Frontal cortex (tissue), 3 donors: ENCODE measurements at regions not wholly inside any gene's neighbourhood (a gene's known extent, or its start where the extent isn't known, plus 50 kb on each side); places are given as distances from the start of the nearest gene placed in this dataset.
"Not testable (repeated sequence)": the region's sequence is repeated elsewhere in the genome, so short reads cannot be mapped to it uniquely, and the experiment has no call there.

Source experiments
- DNase-seq, 2 donors: peaks; one replicate each; pipeline ENCODE4 v3.0.0; 2012; ENCODE audit warnings: low spot score in 2 of 2
- FAIRE-seq: peaks from 2 replicates; lab custom pipeline; 2012; peaks lifted over from hg19 to GRCh38; lab: Jason Lieb, UNC
- donor health status: control.
- donor health status: control.
- donor health status: control.

DNA sequence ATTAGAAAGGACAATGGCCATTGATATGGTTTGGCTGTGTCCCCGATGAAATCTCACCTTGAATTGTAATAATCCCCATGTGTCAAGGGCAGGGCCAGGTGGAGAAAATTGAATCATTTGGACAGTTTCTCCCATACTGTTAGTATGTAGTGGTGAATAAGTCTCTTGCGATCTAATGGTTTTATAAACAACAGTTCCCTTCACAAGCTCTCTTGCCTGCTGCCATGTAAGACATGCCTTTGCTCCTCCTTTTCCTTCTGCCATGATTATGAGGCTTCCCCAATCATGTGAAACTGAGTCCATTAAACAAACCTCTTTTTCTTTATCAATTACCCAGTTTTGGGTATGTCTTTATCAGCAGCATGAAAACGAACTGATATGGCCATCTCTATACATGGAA is 302.7 kb downstream of the SFMBT2 start:
- DNase-seq = no peak
- no peak for FAIRE-seq

DNA sequence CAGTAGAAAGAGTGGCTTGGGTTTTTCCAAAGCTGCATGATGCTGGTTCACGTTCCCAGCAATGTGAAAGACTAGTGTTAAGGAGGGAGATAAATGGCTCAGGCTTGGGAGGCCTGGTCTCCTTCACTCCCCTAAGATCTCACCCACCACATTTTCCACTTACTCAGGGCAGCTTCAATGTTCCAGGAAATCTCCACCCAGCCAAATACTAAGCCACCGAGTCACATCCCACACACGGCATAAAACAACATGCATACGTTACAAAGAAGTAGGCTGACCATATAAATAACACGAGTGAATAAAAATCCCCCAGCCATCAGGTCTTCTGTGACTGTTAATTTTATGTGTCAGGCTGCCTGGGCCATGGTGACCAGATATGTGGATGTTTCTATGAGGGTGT is 303.5 kb downstream of the SFMBT2 start:
- no peak for DNase-seq
- no peak for FAIRE-seq

DNA sequence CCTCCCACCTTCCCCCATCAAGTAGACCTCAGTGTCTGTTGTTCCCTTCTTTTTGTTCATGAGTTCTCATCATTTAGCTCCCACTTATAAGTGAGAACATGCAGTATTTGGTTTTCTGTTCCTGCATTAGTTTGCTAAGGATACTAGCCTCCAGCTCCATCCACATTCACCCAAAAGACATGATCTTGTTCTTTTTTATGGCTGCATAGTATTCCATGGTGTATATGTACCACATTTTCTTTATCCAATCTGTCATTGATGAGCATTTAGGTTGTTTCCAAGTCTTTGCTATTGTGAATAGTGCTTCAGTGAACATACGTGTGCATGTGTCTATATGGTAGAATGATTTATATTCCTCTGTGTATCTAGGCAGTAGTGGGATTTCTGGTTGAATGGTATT is 306.5 kb downstream of the SFMBT2 start:
- not testable (repeated sequence) for FAIRE-seq

DNA sequence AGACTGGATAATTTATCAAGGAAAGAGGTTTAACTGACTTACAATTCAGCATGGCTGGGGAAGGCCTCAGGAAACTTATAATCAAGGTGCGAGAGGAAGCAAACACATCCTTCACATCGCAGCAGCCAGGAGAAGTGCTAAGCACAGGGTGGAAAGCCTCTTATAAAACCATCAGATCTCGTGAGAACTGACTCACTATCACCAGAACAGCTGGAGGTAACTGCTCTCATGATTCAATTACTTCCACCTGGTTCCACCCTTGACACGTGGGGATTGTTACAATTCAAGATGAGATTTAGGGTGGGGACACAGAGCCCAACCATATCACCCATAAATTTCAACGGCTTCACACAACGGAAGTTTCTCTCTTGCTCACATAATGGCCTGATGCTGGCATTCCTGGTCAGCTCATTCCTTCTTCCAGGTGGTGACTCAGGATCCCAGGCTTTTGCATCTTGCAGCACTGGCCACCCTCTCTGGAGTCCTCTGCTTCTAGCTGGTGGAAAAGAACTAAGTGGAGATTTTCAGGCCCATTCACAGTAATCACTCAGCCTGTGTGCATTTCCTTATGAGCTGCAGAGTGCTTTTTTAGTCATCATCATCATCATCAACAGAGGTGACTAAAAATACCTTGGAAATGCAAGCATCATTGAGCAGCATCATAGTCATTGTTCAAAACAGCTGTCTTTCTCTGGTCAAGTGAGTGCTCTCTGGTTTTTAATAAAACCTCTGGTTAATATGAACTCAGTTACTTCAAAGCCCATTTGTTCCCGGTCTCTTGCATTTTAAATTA is 308.1 kb downstream of the SFMBT2 start:
- FAIRE-seq (no peak), DNase-seq (no peak)

More for the DNA sequence above, 306.5 kb downstream of the SFMBT2 start:
- DNase-seq = not testable (repeated sequence)

DNA sequence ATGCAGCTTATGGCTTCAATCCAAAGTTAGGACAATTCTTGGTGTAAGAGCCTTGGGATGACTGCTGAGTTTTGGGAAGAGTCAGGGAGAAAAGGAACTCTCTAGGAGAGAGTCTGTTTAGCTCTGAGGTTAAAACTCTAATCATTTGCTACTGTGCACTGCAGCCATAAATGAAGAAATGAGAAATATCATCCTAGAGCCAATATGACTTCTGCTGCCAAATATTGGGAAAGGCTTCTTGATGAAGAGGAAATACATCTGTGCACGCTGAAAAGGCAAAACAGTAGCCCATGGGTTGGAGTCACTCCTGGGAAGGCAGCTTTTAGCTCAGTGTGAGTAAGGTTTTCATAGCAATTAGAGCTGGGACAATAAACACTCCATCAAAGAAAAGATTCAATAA is 308.8 kb downstream of the SFMBT2 start:
- FAIRE-seq = no peak

DNA sequence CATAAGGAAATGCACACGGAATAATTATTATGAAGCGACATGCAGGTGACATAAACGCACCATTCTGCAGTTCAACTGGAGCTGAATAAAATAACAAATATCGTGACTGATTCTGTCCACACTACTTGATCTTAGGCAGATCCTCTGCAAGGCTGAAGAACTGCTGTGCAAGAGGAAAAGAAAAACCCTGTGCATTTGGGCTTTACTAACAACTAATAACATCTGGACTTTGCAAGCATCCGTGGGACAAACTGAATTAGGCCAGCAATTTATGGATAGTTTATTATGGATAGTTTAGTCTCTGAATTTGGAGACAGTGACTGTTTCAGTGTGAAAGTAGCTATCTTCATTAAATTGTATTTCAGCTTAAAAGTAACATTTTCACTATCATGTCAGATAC is 309.4 kb downstream of the SFMBT2 start:
- no peak for DNase-seq
- no peak for FAIRE-seq

More for the DNA sequence above, 308.8 kb downstream of the SFMBT2 start:
- DNase-seq = no peak

DNA sequence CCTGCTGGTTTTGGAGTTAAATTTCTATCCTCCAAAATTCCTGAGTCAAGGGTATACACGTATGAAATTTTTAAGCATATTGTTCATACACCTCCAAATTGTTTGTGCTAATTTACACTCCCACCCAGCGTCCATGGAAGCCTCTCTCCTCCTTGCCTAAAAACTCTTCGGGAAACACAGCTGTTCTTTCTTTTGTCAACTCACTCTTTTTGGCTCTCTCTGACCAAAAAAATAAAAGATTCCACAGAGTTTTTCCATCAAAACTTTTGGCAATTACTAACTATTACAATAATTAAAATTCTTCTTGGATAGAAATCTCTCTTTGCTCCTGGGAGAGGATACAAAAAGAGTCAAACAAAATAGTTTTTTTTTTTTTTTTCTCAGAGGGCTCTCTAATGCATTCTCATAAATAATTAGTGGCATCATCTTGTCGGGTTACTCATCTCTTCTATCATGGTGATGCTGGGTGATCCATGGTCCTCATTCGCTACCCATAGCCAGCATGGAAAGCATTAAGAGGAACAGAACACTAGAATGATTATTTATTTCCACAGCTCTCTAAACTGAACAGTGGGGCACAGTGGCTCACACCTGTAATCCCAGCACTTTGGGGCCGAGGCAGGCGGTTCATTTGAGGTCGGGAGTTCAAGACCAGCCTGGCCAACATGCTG is 310.7 kb downstream of the SFMBT2 start:
- FAIRE-seq (no peak), DNase-seq (no peak)

DNA sequence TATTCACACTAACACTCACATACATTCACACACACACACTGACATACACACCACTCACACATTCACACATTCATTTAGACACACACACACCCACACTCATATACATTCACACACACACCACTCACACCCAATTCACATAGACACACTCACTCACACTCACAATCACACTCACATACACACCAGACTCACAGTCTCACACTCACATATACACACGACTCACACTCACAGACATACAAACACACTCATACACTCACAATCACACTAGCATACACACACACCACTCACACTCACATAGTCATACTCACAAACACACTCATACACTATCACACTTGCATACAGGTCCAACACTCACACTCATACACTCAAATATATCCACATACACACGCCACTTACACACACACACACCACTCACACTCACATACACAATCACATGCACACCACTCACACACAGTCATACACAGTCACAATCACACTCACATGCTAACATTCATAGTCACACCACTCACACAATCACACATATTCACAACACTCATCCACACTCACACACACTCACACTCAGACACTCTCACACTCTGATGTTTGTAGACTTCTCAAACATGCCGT is 312.6 kb downstream of the SFMBT2 start:
- FAIRE-seq = no peak
- no peak for DNase-seq

DNA sequence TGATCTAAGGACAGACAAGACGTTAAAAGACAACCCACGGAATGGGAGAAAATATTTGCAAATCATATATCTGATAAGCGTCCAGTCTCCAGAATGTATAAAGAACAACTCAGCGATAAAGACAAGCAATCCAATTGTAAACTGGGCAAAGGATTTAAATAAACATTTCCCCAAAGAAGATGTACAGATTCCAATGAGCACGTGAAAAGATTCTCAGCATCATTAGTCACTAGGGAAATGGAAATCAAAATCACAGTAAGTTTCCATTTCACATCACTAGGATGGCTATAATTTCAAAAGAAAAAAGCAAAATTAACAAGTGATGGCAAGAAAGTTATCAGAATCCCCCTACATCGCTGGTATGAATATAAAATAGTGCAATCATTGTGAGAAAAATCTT is 316.1 kb downstream of the SFMBT2 start:
- DNase-seq (no peak), FAIRE-seq (no peak)

DNA sequence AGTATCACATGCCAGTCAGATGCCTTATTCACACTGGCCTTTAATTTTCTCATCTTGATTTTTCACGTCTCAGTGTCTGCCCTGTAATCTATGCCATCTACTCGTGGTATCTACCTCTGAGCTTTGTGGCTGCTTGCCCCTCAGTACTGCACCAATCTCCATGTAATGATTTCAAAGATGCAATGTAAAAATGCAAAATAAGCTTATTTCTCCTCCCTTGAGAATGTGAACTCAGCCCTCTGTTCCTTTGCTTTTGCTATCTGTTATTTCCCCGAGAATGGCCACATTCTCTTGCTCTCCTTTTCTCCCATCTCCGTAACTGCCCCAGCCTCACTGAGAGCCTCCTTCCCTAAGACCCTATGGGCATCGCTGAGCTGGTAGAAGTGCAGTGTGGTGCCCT is 317.5 kb downstream of the SFMBT2 start:
- DNase-seq = no peak
- FAIRE-seq = no peak

DNA sequence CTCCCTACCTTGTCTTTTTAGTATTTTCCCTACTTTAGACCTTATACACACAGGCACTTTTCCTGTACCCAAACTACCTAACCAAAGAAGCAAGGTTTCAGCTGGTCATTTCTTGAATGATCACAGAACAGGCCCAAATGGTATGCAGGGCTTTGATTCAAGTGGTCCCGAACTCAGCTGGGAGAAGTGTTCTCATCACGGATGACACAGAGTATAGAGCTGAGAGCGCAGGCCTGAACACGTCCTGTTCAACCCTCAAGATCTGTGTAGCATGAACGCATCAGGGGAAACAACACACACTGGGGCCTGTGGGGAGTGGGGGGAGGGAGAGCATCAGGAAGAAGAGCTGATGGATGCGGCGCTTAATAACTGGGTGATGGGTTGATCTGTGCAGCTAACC is 318.2 kb downstream of the SFMBT2 start:
- FAIRE-seq (no peak), DNase-seq (no peak)

DNA sequence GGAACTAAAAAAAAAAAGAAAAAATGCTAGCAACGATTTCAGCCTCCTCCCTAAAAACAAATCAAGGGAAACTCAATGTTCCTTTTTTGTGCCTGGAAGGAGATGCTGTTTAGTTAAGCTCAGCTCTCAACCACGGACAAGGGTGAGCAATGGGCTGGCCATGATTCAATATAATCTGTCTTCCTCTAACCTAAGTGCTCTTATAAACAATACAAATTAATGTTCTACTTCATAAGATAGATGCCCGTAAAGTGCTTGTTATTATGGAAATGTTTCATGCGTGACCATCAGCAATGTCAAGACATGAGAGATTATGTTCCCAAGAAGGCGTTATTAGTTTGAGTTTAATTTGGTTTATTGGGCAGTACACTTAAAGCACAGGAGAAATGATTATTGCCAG is 320.3 kb downstream of the SFMBT2 start:
- DNase-seq (no peak), FAIRE-seq (no peak)

DNA sequence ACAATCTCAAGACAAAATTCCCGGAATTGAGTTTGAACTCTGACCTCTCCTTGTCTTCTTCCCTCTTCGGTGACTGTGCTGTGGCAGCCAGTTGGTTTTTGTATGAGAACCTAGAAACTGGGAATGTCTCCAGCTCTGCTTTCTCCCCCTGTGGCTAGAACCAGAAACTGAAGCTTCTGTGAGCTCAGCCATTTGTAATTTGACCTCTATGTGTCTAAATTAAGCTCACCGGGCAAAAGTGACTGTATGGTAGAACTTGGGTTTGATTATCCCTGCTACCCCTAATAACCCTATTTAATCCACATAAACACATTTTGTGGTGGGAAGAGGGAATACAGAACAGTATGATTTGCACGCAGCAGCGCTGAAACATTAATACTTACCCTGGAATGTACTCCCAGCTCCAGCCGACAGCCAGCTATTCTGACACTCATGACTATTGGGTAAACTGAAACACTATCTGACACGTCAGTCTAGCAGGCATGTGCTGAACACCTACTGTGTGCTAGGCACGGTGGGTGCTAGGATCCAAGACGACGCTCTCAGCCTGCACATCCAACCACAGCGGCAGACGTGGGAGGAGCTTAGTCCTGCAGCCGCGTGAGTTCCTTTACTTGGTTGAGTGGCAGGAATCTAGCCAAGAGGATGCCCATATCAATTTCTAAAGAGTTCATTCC is 324.8 kb downstream of the SFMBT2 start:
- FAIRE-seq = no peak

DNA sequence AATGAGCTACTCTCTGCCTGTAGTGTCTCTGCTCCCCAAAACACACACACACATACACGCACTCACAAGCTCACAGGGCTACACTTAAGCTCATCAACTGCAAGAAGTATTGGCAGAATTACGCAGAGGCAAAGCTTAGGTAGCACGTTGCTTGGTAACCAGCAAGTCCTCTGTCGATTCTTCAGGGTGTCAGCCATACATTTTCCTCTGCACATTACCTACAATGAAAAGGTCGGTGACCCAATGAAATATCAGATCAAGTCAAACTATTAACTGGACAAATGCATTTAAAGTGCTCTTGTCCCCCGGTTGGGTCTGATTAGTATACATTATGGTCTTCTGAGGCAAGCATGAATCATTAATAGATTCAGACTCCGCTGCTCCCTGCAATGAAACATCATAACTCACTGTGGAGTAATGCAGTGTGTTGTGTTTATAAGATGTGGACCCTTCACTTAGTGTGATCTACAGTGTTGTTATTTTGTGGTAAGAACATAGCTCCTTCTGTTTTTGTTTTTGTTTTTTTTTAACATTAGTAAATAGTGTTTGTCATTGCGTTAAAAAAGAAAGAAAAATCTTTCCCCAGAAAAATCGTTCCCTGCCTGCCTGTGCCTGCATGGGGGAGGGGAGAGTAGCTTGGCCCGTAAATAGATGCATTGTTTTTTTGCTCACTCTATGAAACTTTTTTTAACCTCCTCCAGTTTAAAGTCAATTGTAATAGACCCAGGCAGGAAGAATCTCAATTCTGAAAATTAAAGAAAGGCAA is 325.5 kb downstream of the SFMBT2 start:
- FAIRE-seq = no peak
- DNase-seq = peak in 1 of 2 donors; percentile 20

More for the DNA sequence above, 324.8 kb downstream of the SFMBT2 start:
- peak in 1 of 2 donors; percentile 48 for DNase-seq

DNA sequence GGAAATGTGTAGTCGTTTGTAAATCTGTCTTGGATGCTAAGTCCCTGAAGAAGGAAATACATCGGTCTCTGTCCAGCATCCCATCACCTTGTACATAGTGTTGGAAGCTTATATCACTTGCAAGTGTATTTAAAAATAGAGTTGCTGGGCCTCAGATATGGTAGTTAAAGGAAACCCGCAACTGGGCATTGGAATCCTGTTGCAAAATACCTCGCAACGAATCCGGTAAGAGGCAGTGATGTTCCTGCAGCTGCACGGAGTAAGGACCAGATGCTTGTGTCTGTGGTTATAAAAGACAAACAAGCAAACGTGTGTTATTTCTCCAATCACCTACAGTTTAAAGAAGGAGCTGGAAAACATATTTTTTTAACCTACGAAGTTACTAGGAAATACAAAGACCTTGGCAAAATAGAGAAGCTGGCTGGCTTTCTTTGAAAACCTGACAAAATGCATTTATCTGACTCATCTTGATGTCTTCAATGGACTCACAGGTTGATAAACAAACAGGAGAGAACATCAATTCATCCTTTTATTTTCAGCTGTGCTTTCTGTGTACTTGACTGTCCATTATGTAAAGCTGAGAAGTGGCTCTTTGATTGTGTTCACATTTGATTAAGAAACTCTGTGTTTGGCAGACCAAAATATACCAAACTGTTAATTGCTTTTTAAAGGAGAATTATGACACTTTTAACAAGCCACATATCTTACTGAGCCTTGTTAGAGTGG is 326.4 kb downstream of the SFMBT2 start:
- no peak for DNase-seq
- no peak for FAIRE-seq

DNA sequence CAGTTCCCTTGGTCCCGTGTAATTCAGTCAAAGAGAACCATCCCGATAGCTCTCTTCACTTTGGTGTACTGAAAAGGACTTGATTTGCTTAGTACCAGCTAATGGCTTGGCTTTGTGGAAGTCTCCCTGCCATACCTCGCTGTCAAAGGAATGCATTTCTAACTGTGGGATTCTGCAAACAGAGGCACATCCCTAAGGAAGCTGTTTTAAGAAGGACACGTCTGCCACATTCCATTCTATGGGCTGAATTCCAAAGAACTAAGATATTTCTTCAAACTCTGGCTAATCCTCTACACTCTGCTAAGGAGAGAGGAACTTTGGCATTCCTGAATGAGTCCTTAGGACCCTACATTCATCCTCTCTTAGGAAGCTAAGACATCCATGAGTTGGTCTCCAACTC is 327.9 kb downstream of the SFMBT2 start:
- FAIRE-seq (no peak), DNase-seq (no peak)

DNA sequence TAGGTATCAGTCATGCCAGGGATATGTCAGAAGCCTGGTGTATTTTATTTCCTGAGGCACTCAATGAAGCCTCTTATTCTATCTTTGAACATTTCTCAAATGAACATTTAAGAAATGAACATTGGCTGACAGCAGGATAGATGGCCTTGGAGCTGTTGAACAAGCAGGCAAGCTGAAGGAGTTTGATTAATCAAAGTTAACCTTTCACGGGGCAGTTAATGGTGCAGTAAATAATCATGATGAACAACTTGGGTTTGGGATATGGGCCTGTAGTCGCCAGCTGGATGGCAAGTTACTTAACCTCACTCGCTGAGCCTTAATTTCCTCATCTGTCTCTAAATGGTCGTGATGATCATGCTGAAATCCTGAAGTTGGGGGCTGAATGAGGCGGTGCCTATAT is 333.0 kb downstream of the SFMBT2 start:
- no peak for FAIRE-seq
- DNase-seq = no peak

DNA sequence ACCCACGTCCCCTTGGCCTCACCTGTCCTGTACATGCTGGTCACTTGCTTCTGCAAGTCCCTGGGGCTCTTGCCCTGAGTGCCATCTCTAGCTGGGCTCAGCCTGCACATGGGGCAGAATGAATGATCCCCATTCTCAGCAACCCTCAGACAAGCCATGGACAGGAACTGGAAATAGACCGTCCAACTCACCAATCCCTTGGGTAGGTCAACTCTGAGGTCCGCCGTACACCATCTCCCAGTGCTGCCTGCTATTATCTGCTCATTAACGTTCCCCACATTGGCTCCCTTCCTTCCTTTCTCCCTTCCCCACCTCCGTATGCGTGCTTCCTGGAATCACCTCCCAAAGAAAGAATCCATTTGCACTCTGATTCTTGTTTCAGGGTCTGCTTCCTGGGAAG is 335.0 kb downstream of the SFMBT2 start:
- DNase-seq (no peak), FAIRE-seq (no peak)

DNA sequence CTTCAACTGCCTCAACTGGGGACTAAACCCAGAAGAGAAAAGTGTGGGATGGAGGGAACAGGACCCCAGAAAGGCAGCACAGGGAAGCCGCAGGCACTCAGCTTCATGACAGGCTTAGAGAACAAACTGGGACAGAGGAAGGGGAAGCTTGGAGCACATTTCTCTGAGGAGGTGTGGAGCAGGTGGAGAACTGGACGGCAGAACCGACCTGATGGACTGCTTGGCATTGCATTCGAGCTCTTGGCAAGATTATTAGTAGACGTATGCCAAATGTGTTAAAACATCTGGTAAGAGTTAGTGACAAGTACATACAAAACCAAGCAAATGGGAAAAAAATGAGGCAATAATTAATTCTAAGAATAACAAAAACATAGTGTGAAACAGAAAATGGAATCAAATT is 335.7 kb downstream of the SFMBT2 start:
- no peak for DNase-seq
- FAIRE-seq = no peak
